ENCODE measurements at regions not wholly inside any gene's neighbourhood (a gene's known extent, or its start where the extent isn't known, plus 50 kb on each side); places are given as distances from the start of the nearest gene placed in this dataset.
A peak's percentile ranks its signal among the peaks of the same experiment; 100 is the strongest.

- TF ChIP-seq ZNF518A (tag by site-specific recombination; conservative IDR thresholded peaks at IDR 0.05; ENCODE audit: low read depth), result 0 out of 2 replicates have a peak, but pooled peaks have one; percentile 39
- TF ChIP-seq OVOL3 (tag by site-specific recombination; IDR thresholded peaks at IDR 0.05), result peak; percentile 81
- TF ChIP-seq ZBTB17 (tag by site-specific recombination; IDR thresholded peaks at IDR 0.05), result peak; percentile 72
- TF ChIP-seq ZNF629 (tag by site-specific recombination; IDR thresholded peaks at IDR 0.05), result peak; percentile 86
- TF ChIP-seq ZNF639 (tag by site-specific recombination; IDR thresholded peaks at IDR 0.05), result peak; percentile 80; the same call in 1 of the 2 replicates
- no peak for TF ChIP-seq ZNF19 (tag by site-specific recombination; IDR thresholded peaks at IDR 0.05; ENCODE audit: low read depth)
- no peak; the same call in 1 of the 2 replicates for TF ChIP-seq ZNF184 (tag by site-specific recombination; IDR thresholded peaks at IDR 0.05)
Measured at GRCh38 chr5:123916345-123917121, 404.6 kb downstream of the CSNK1G3 start (continued).

- no peaks in the 10 kb centered on the region; the same call in none of the 2 replicates for H3K9me3 ChIP-seq (ENCODE audit: control insufficient read depth, insufficient read depth, low read depth, low read length)
- H3K36me3 ChIP-seq (ENCODE audit: control insufficient read depth in 2 of 2, insufficient read depth in 1 of 2, low read length in 2 of 2), result no peaks in the 10 kb centered on the region
- H3K27ac ChIP-seq (ENCODE audit: extremely low read depth, low read depth, low read length), result no peak overlapping the region
- no peak overlapping the region for H3K4me3 ChIP-seq (ENCODE audit: low read depth, low read length)
- ChIA-PET CTCF (no interaction called here), POLR2A (no interaction called here)
- peaks cover 16% of the 10 kb centered on the region for H3K4me1 ChIP-seq (ENCODE audit: control insufficient read depth, insufficient read depth, low read length)
- TF ChIP-seq SP3 (tag by site-specific recombination; IDR thresholded peaks at IDR 0.05), result no peak
- TF ChIP-seq ZNF140 (tag by site-specific recombination; IDR thresholded peaks at IDR 0.05), result no peak
- no peak for TF ChIP-seq ZNF302 (tag by site-specific recombination; IDR thresholded peaks at IDR 0.05; ENCODE audit: low read depth)
- TF ChIP-seq ZNF560 (tag by site-specific recombination; IDR thresholded peaks at IDR 0.05; ENCODE audit: borderline replicate concordance), result no peak
- 0 out of 2 replicates have a peak, but pooled peaks have one; percentile 2 for TF ChIP-seq ZNF184 (tag by site-specific recombination; IDR thresholded peaks at IDR 0.05)
- TF ChIP-seq ZNF707 (tag by site-specific recombination; IDR thresholded peaks at IDR 0.05), result no peak
- no peak for TF ChIP-seq ZNF677 (tag by site-specific recombination; IDR thresholded peaks at IDR 0.05)
- TF ChIP-seq ZNF580 (tag by site-specific recombination; IDR thresholded peaks at IDR 0.05), result 0 out of 2 replicates have a peak, but pooled peaks have one; percentile 58
- TF ChIP-seq ZNF18 (tag by site-specific recombination; IDR thresholded peaks at IDR 0.05), result no peak
- TF ChIP-seq PRDM2 (tag by site-specific recombination; IDR thresholded peaks at IDR 0.05; ENCODE audit: borderline replicate concordance), result no peak
- TF ChIP-seq ZNF626 (tag by site-specific recombination; IDR thresholded peaks at IDR 0.05), result 0 out of 2 replicates have a peak, but pooled peaks have one; percentile 7
- no peak for TF ChIP-seq AEBP2 (tag by site-specific recombination; IDR thresholded peaks at IDR 0.05; ENCODE audit: borderline replicate concordance)
- TF ChIP-seq ZNF600 (tag by site-specific recombination; IDR thresholded peaks at IDR 0.05), result no peak
Measured at GRCh38 chr5:123914333-123914732, 402.4 kb downstream of the CSNK1G3 start.

All from HEK293 (cell line).